ENCODE measurements at regions not wholly inside any gene's neighbourhood (a gene's known extent, or its start where the extent isn't known, plus 50 kb on each side); places are given as distances from the start of the nearest gene placed in this dataset.

- H2AFZ ChIP-seq: no peak overlapping the region
- no peaks in the 10 kb centered on the region for H4K20me1 ChIP-seq (ENCODE audit: insufficient read depth)
- H3K36me3 ChIP-seq (ENCODE audit: low read depth): no peaks in the 10 kb centered on the region
- no peak overlapping the region for H3K27ac ChIP-seq
- intact Hi-C loops (cut with micrococcal nuclease; ENCODE audit: unreplicated experiment): no loop called here
- no peaks in the 10 kb centered on the region; the same call in 1 of the 2 replicates for H3K9me2 ChIP-seq (ENCODE audit: insufficient read depth)
- no peak overlapping the region for H3K4me3 ChIP-seq
- CTCF ChIA-PET: no interaction called here
- no TSS peak for BruUV-seq (replicated peaks)
- H3K4me2 ChIP-seq: no peak overlapping the region
- TF ChIP-seq CTCF (conservative IDR thresholded peaks at IDR 0.05) (no peak), EZH2 (IDR thresholded peaks at IDR 0.05; ENCODE audit: low read depth) (no peak)
- H3K27me3 ChIP-seq (ENCODE audit: insufficient read depth, low read depth): no peaks in the 10 kb centered on the region
- POLR2A ChIA-PET (ENCODE audit: unreplicated experiment): no interaction called here
- DNase-seq: no peak
- no peaks in the 10 kb centered on the region for H3K4me1 ChIP-seq (replicated peaks; ENCODE audit: insufficient read depth)
- no peaks in the 10 kb centered on the region for H3K79me2 ChIP-seq (ENCODE audit: low read depth)
- H3F3A ChIP-seq (ENCODE audit: insufficient read depth, low read depth): no peaks in the 10 kb centered on the region
- H3K9me3 ChIP-seq (ENCODE audit: insufficient read depth, low read depth): no peaks in the 10 kb centered on the region; the same call in 1 of the 2 replicates
Observed at GRCh38 chr1:96445302-96445701, 276.3 kb upstream of the PTBP2 start.

- H3K27ac ChIP-seq: no peak overlapping the region
- H2AFZ ChIP-seq: no peak overlapping the region
- H3K4me3 ChIP-seq: no peak overlapping the region
- no peaks in the 10 kb centered on the region for H3K27me3 ChIP-seq (ENCODE audit: insufficient read depth, low read depth)
- DNase-seq: peak in 1 of 2 experiments; percentile 33
- H3K4me1 ChIP-seq (replicated peaks; ENCODE audit: insufficient read depth): no peaks in the 10 kb centered on the region
- no peaks in the 10 kb centered on the region for H3K79me2 ChIP-seq (ENCODE audit: low read depth)
- H3K36me3 ChIP-seq (ENCODE audit: low read depth): no peaks in the 10 kb centered on the region
- ChIA-PET CTCF (no interaction called here), POLR2A (ENCODE audit: unreplicated experiment) (no interaction called here)
- no TSS peak for BruUV-seq (replicated peaks)
- H3F3A ChIP-seq (ENCODE audit: insufficient read depth, low read depth): no peaks in the 10 kb centered on the region
- no peaks in the 10 kb centered on the region for H3K9me2 ChIP-seq (ENCODE audit: insufficient read depth)
- no peaks in the 10 kb centered on the region for H3K9me3 ChIP-seq (ENCODE audit: insufficient read depth, low read depth)
- H4K20me1 ChIP-seq (ENCODE audit: insufficient read depth): no peaks in the 10 kb centered on the region
- no peak overlapping the region for H3K4me2 ChIP-seq
- intact Hi-C loops (cut with micrococcal nuclease; ENCODE audit: unreplicated experiment): no loop called here
- TF ChIP-seq EZH2 (IDR thresholded peaks at IDR 0.05; ENCODE audit: low read depth) (no peak), CTCF (conservative IDR thresholded peaks at IDR 0.05) (no peak)
Observed at GRCh38 chr1:96464066-96464465, 257.5 kb upstream of the PTBP2 start.

GRCh38 chr1:96464522-96464921 lies 257.1 kb upstream of the PTBP2 start:
- no peaks in the 10 kb centered on the region for H3K4me1 ChIP-seq (replicated peaks; ENCODE audit: insufficient read depth)
- TF ChIP-seq EZH2 (IDR thresholded peaks at IDR 0.05; ENCODE audit: low read depth) (no peak), CTCF (conservative IDR thresholded peaks at IDR 0.05) (no peak)
- no peaks in the 10 kb centered on the region for H4K20me1 ChIP-seq (ENCODE audit: insufficient read depth)
- H3K4me3 ChIP-seq: no peak overlapping the region
- no peaks in the 10 kb centered on the region for H3K36me3 ChIP-seq (ENCODE audit: low read depth)
- H3K27me3 ChIP-seq (ENCODE audit: insufficient read depth, low read depth): no peaks in the 10 kb centered on the region
- no peaks in the 10 kb centered on the region for H3K9me3 ChIP-seq (ENCODE audit: insufficient read depth, low read depth)
- CTCF ChIA-PET: no interaction called here
- no TSS peak for BruUV-seq (replicated peaks)
- no peak overlapping the region for H3K4me2 ChIP-seq
- POLR2A ChIA-PET (ENCODE audit: unreplicated experiment): no interaction called here
- H3F3A ChIP-seq (ENCODE audit: insufficient read depth, low read depth): no peaks in the 10 kb centered on the region
- DNase-seq: no peak
- H3K9me2 ChIP-seq (ENCODE audit: insufficient read depth): no peaks in the 10 kb centered on the region
- intact Hi-C loops (cut with micrococcal nuclease; ENCODE audit: unreplicated experiment): no loop called here
- H3K27ac ChIP-seq: no peak overlapping the region
- H2AFZ ChIP-seq: no peak overlapping the region
- no peaks in the 10 kb centered on the region for H3K79me2 ChIP-seq (ENCODE audit: low read depth)

All from PC-9 (cell line).